ENCODE measurements at regions not wholly inside any gene's neighbourhood (a gene's known extent, or its start where the extent isn't known, plus 50 kb on each side); places are given as distances from the start of the nearest gene placed in this dataset.

GRCh38 chr9:28970241-28970654 lies 1397.0 kb upstream of the C9orf72 start:
- no peak for DNase-seq
- intact Hi-C loops (cut with DNase I), result loop anchor here in 1 of 10 donors (10.0 kb wide), 1 partner anchor 55 kb away; no protein-coding TSS in a partner anchor
- 28 to 45% methylated on average over 3 of the region's 3 CpGs for WGBS, 2 donors
- Histone ChIP-seq H3K27ac (no peak overlapping the region), H3K27me3 (no peaks in the 10 kb centered on the region), H3K36me3 (no peaks in the 10 kb centered on the region), H3K4me3 (no peak overlapping the region), H3K9me3 (no peaks in the 10 kb centered on the region), H3K4me1 (no peaks in the 10 kb centered on the region)
- TF ChIP-seq CTCF (IDR thresholded peaks at IDR 0.05), result no peak
- no peak for ATAC-seq

- no peak overlapping the region for H3K4me3 ChIP-seq
- DNase-seq, result no peak
- H3K27me3 ChIP-seq, result no peaks in the 10 kb centered on the region
- intact Hi-C loops (cut with DNase I), result loop anchor here in 1 of 10 donors (10.0 kb wide), 1 partner anchor 57 kb away; no protein-coding TSS in a partner anchor
- no peaks in the 10 kb centered on the region for H3K9me3 ChIP-seq
- H3K36me3 ChIP-seq, result no peaks in the 10 kb centered on the region
- ATAC-seq, result no peak
- no peaks in the 10 kb centered on the region for H3K4me1 ChIP-seq
- no peak for TF ChIP-seq CTCF (IDR thresholded peaks at IDR 0.05)
- 21 to 45% methylated on average over 2 of the region's 2 CpGs for WGBS, 2 donors
- H3K27ac ChIP-seq, result no peak overlapping the region
These were observed 1398.6 kb upstream of the C9orf72 start for GRCh38 chr9:28971881-28972280.

- intact Hi-C loops (cut with DNase I), result loop anchor here in 1 of 10 donors (10.0 kb wide), 1 partner anchor 61 kb away; no protein-coding TSS in a partner anchor
- H3K9me3 ChIP-seq, result no peaks in the 10 kb centered on the region
- no peak overlapping the region for H3K4me3 ChIP-seq
- H3K4me1 ChIP-seq, result no peaks in the 10 kb centered on the region
- no peaks in the 10 kb centered on the region for H3K36me3 ChIP-seq
- DNase-seq, result no peak
- no peak for TF ChIP-seq CTCF (IDR thresholded peaks at IDR 0.05)
- no peaks in the 10 kb centered on the region for H3K27me3 ChIP-seq
- no peak for ATAC-seq
- H3K27ac ChIP-seq, result no peak overlapping the region
These were observed 1403.0 kb upstream of the C9orf72 start for GRCh38 chr9:28976250-28976649.

GRCh38 chr9:28976684-28977083 lies 1403.4 kb upstream of the C9orf72 start:
- no peak for TF ChIP-seq CTCF (IDR thresholded peaks at IDR 0.05)
- Histone ChIP-seq H3K9me3 (no peaks in the 10 kb centered on the region), H3K27me3 (no peaks in the 10 kb centered on the region), H3K4me3 (no peak overlapping the region), H3K27ac (no peak overlapping the region), H3K4me1 (no peaks in the 10 kb centered on the region), H3K36me3 (no peaks in the 10 kb centered on the region)
- intact Hi-C loops (cut with DNase I), result loop anchor here in 1 of 10 donors (10.0 kb wide), 1 partner anchor 62 kb away; no protein-coding TSS in a partner anchor
- ATAC-seq, result no peak
- no peak for DNase-seq
- 35 to 82% methylated on average over 1 of the region's 1 CpG for WGBS, 2 donors
